Activated T-helper 9 cell treated with anti-CD3 and anti-CD28 coated beads, Interleukin-2, amount 50 U/mL, for 16 hours (primary cell): ENCODE measurements at regions not wholly inside any gene's neighbourhood (a gene's known extent, or its start where the extent isn't known, plus 50 kb on each side); places are given as distances from the start of the nearest gene placed in this dataset.

Experiments used
- DNase-seq: peaks from one replicate; pipeline ENCODE4 v3.0.0-alpha.2; 2020; ENCODE audit warnings: low read depth

DNA sequence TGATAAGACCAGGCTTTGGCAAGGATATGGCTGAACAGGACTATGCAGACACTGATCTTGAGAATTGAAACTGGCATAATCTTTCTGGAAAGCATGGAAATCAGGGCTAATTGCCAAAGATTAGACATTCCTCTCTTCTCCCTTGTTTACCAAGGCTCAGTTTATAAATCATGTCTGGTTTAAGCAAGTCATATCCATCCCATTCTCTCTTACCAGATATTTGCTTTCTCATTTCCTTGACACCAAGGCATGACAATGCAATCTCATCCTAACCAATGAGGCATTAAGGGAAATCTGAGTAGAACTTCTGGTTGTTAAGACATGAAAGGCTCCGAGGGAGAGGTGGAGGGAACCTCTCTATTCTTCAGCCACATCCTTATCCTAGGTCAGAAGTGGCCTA is 110.3 kb upstream of the CEP85L start:
- no peak for DNase-seq

GRCh38 chr6:118758946-118759345 is 107.6 kb upstream of the CEP85L start:
- no peak for DNase-seq

GRCh38 chr6:118755941-118756646 is 104.7 kb upstream of the CEP85L start:
- no peak for DNase-seq

- no peak for DNase-seq
Observed at GRCh38 chr6:118752803-118753202, 101.4 kb upstream of the CEP85L start.

DNA sequence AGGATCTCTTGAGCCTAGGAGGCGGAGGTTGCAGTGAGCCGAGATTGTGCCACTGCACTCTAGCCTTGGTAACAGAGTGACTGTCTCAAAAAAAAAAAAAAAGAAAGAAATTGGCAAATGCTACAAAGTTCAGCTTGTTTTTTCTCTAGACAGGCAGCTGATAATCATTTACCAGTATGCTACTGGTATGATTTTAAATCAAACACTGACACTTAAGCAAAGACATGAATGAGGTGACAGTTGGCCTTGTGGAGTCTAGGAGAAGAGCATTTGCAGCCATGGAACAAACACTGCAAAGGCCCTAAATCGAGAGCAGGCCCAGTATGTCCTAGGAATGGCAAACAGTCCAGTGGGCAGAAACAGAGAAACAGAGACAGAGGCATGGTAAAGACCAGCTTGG is 99.7 kb upstream of the CEP85L start:
- no peak for DNase-seq

DNA sequence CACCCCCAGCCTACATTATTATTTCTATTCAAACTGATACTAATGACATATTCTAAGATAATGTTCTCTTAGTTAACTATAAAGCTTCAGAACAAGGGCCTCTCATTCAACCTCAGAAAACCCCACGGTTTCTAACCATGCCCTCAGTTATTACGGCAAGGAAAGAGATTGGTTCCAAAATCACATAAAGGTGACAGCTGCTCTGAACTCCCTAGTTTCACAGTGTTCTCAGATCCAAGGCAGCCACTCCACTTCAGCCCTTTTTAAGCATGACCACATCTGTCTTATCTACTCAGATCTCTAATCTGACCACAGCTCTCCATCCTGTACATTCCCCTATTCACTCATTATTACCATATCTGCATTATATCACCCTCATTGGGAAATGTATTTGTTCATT is 98.8 kb upstream of the CEP85L start:
- DNase-seq: no peak

DNA sequence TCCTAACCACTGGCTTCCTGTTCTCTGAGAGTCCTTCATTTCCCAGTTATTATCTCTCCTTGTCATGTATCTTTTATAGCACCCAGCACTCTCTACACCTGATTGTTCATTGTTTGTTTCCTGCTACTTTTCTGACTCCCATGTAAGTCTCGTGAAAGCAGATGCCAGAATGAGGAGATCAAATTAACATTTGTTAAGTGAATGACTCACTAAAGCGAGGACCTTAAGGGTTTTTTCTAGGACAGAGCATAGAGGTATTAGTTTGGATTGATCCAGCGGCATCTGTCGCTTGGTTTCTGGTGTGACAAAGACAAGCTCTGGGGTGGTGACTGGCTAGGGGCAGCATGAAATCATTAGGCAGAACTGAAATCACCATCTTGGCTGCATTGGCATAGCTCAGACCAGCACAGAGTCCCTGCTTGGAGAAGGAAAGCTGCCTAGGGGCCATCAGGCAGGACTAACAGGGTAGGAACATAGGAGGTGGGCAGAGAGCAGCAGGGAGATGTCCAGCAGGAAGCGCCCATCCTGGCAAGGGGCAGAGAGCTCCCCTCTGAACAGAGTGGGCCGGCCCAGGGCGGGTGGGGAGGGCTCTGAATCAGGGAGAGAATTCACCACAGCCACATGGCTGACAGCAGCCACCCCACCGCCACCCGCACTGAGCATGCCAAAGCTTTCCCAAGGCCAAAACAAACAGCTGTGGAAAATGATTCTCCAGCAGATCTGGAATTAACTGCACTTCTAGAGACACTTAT is 97.1 kb upstream of the CEP85L start:
- no peak for DNase-seq

DNA sequence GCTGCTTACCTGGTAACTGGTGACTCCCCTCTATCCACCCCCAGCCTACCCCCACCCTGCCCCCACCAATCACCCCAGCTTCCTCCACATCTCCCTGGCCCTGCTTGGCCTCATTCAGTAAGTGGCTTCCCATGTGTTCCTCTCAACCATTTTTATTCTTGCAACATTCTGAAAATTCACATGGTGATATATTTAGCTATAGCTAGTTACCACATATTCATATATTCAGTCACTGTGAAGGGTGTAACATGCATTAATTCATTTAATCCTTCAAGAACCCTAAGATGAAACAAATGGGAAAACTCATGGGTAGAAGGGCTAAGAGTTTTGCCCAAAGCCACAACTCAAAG is 95.4 kb upstream of the CEP85L start:
- no peak for DNase-seq

- DNase-seq: no peak
Observed at GRCh38 chr6:118746145-118746824, 94.9 kb upstream of the CEP85L start.

- DNase-seq: no peak
Observed at GRCh38 chr6:118745156-118745555, 93.8 kb upstream of the CEP85L start.

DNA sequence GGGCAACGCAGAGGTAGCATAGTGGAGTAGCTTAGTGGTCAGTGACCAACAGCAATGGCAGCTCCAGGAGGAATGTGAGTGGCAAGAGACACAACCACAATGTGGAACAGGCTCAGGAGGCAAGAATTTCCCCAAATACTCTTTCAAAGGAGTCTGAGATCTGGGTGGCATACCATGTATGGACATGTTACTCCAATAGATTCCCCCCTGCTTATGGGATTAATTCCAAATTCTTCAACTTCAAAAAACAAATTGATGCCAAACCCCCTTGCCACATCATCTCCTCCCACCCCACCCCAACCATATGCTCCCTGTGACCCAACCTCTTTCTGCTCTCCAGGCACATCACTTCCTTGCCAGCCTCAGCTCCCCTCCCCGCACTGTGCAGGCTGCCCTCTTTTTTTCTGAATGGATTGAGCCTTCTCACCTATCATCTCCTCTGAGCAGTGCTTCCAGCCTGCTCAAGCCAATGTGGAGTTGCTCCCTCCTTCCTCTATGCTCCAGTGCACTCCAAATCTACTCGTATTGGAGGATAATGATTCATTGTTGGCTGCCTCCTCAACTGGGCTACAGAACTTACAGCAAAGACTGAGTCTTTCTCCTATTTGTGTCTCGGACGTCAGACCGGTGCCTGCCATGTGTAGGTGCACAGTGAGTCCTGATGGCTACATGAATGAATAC is 93.0 kb upstream of the CEP85L start:
- no peak for DNase-seq

GRCh38 chr6:118743746-118744145 is 92.4 kb upstream of the CEP85L start:
- DNase-seq: no peak

DNA sequence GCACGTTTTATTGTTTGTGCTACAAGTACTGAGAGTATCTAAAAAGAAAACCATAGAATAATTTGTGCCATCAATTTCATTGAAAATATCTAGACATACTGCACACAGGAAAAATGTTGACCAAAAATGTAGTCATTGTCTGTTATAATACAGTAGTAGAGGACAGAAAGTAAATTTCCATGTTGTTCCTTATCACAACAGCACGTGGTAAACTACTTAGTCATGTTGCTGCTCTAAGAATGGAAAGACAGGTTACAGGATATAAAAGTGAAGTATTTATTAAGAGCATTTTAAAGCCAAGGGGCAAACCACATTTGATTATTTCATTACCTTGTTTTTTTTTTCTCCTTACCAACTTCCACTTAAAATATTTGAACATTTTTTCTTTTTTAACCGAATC is 89.0 kb upstream of the CEP85L start:
- no peak for DNase-seq

- no peak for DNase-seq
Observed at GRCh38 chr6:118739696-118740353, 88.4 kb upstream of the CEP85L start.

GRCh38 chr6:118736440-118736839 is 85.0 kb upstream of the CEP85L start:
- DNase-seq: no peak

DNA sequence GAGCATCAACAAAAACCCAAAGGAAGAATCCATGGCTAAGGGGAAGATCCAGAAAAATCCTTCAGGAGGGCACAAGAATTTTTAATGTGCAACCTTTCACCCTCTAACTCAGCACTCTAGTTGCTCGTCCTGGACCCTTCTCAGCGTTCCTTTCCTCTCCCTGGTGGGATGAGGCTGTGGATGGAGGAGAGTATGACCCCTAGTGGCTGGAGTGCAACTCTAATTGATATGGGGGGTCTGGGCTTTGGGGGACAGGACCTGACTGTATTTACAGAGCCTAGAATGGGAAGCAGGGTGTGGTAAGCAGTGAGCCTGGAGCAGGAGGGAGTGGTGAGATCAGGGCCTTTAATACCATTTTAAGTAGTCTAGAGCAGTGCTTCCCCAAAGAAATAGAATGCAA is 83.9 kb upstream of the CEP85L start:
- DNase-seq: no peak

- peak; percentile 56 for DNase-seq
Observed at GRCh38 chr6:118725944-118726343, 74.6 kb upstream of the CEP85L start.

DNA sequence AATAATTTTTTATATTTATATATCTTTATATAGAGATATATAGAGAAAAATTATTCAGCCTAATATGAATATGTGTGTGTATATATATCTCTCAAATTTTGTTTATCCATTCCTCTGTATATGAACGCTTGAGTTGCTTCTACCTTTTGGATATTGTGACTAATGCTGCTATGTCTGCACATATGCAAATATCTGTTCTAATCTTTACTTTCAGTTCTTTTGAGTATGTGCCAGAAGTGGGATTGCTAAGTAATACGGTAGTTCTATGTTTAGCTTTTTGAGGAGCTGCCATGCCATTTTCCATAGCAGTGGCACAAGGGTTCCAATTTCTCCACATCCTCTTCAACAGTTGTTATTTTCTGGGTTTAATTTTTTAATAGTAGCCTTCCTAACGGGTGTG is 72.8 kb upstream of the CEP85L start:
- DNase-seq: no peak

GRCh38 chr6:118722829-118723813 is 71.7 kb upstream of the CEP85L start:
- no peak for DNase-seq

DNA sequence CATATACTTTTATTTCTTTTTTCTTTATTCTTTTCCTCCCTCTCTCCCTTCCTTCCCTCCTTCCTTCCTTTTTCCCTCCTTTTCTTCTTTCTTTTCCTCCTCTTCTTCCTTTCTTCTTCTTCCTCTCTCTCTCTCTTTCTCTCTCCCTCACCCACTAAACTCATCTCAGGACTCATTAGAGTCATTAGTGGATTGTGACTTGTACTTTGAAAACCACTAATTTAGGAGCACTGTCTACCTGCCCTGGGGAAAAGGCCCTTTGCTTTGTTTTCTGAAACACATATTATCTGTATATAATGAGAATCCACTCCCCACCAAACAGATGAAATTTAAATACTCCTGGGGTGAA is 68.7 kb upstream of the CEP85L start:
- DNase-seq: no peak
